Endodermal cell (in vitro differentiated cells): ENCODE measurements at regions not wholly inside any gene's neighbourhood (a gene's known extent, or its start where the extent isn't known, plus 50 kb on each side); places are given as distances from the start of the nearest gene placed in this dataset.

ENCODE experiments used
- DNase-seq: peaks from one replicate; pipeline ENCODE4 v3.0.0-alpha.2; 2017
- H3K27ac ChIP-seq: 2 replicates; pipeline ENCODE4 v1.5.1; 2013; ENCODE audit warnings: mild to moderate bottlenecking, low read depth, low read length, moderate library complexity
- H3K27me3 ChIP-seq: 2 replicates; pipeline ENCODE4 v1.6.1; 2013; ENCODE audit warnings: mild to moderate bottlenecking, low read length, moderate library complexity; ENCODE audit not compliant: insufficient read depth, control insufficient read depth, poor library complexity, severe bottlenecking
- H3K36me3 ChIP-seq: 2 replicates; pipeline ENCODE4 v1.7.0; 2013; ENCODE audit warnings: mild to moderate bottlenecking, low read length, moderate library complexity; ENCODE audit not compliant: control insufficient read depth, insufficient read depth
- H3K4me1 ChIP-seq: one replicate; pipeline ENCODE4 v1.7.0; 2013; ENCODE audit warnings: low read length; ENCODE audit not compliant: control insufficient read depth, insufficient read depth
- H3K4me3 ChIP-seq: 2 replicates; pipeline ENCODE4 v1.5.1; 2013; ENCODE audit warnings: mild to moderate bottlenecking, low read length, moderate library complexity
- H3K9ac ChIP-seq: 2 replicates; pipeline ENCODE4 v1.6.1; 2013; ENCODE audit warnings: mild to moderate bottlenecking, low read length, moderate library complexity; ENCODE audit not compliant: poor library complexity, severe bottlenecking; ENCODE audit errors: extremely low read depth
- H3K9me3 ChIP-seq: 2 replicates; pipeline ENCODE4 v1.6.1; 2013; ENCODE audit warnings: mild to moderate bottlenecking, low read length, moderate library complexity; ENCODE audit not compliant: control insufficient read depth
- H3K27ac Mint-ChIP-seq: 2 replicates; pipeline ENCODE4 v1.8.0; 2020; ENCODE audit warnings: mixed read lengths
- H3K27me3 Mint-ChIP-seq: 2 replicates; pipeline ENCODE4 v1.8.0; 2021; ENCODE audit warnings: mild to moderate bottlenecking, mixed read lengths; ENCODE audit not compliant: insufficient read depth
- H3K36me3 Mint-ChIP-seq: 2 replicates; pipeline ENCODE4 v1.8.0; 2020; ENCODE audit warnings: low read depth, mixed read lengths
- H3K4me1 Mint-ChIP-seq: 2 replicates; pipeline ENCODE4 v1.8.0; 2020; ENCODE audit warnings: mixed read lengths
- H3K4me3 Mint-ChIP-seq: 2 replicates; pipeline ENCODE4 v1.8.0; 2020; ENCODE audit warnings: mild to moderate bottlenecking, moderate library complexity, mixed read lengths
- H3K9me3 Mint-ChIP-seq: 2 replicates; pipeline ENCODE4 v1.8.0; 2020; ENCODE audit warnings: mild to moderate bottlenecking, mixed read lengths
- WGBS, 2 experiments: methylation state at CpG; one replicate each; pipeline versions ENCODE4 v1.1.5 to v1.1.7; 2013; ENCODE audit warnings: missing lambda C conversion rate in 2 of 2, mixed read lengths in 1 of 2; ENCODE audit not compliant: insufficient coverage in 1 of 2, insufficient read length in 1 of 2; 5-methylcytosine and 5-hydroxymethylcytosine counted together
- TF ChIP-seq, protein P1 (sequence below): fragments of 200-600 bp; sonication (generic); conservative IDR thresholded peaks from 2 replicates; pipeline ENCODE4 v1.5.0; 2021; ENCODE audit warnings: antibody characterized with exemption, mild to moderate bottlenecking

DNA sequence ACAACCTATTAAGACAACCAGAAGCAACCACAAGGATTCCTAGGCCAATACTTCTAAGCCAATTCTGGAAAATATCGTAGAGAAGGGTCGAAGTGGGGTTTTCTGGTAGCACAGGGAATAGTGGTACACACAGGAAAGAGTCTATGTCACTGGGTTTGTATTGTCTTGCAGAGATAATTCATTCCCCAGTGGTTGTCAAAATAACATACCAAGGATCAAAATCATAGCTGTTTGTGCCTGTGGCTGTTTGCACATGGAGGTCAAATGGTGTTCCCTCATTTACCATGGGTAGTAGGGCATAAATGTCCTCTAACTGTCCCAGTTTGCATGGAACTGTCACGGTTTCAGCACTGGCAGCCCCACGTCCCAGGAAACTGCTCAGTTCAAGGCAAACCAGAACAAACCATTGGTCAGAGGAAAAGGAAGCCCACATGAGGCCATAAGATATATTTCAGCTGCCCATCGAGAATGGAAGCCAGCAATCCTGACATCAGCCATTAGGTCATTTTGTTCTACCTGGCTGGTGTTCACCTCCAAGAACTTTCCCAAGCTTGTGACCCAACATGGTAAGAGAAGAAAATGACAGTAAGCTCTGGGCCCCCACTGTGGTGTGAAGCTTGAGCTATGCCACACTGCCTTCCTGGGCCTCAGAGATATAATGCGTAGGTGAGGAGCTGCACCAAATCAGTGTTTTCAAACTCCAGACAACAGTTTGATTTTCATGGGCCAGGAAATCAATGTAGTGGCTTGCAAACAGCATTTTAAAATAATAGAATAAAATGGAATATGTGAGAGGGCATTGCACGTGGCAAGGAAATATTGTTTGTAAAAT lies 53.9 kb upstream of the NFE2L3 start:
- H3K9ac ChIP-seq = no peak overlapping the region
- no peaks in the 10 kb centered on the region for H3K27me3 ChIP-seq
- H3K27ac ChIP-seq = no peak overlapping the region
- H3K9me3 Mint-ChIP-seq = no peaks in the 10 kb centered on the region
- H3K4me1 ChIP-seq = peaks cover 5% of the 10 kb centered on the region
- no peaks in the 10 kb centered on the region for H3K9me3 ChIP-seq
- TF ChIP-seq, protein P1, sequence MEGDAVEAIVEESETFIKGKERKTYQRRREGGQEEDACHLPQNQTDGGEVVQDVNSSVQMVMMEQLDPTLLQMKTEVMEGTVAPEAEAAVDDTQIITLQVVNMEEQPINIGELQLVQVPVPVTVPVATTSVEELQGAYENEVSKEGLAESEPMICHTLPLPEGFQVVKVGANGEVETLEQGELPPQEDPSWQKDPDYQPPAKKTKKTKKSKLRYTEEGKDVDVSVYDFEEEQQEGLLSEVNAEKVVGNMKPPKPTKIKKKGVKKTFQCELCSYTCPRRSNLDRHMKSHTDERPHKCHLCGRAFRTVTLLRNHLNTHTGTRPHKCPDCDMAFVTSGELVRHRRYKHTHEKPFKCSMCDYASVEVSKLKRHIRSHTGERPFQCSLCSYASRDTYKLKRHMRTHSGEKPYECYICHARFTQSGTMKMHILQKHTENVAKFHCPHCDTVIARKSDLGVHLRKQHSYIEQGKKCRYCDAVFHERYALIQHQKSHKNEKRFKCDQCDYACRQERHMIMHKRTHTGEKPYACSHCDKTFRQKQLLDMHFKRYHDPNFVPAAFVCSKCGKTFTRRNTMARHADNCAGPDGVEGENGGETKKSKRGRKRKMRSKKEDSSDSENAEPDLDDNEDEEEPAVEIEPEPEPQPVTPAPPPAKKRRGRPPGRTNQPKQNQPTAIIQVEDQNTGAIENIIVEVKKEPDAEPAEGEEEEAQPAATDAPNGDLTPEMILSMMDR = no peak
- 91 to 100% methylated on average over 7 of the region's 7 CpGs for WGBS, 2 experiments
- H3K36me3 Mint-ChIP-seq = no peaks in the 10 kb centered on the region
- no peaks in the 10 kb centered on the region for H3K27me3 Mint-ChIP-seq
- DNase-seq = no peak
- peaks cover 16% of the 10 kb centered on the region for H3K4me1 Mint-ChIP-seq
- no peak overlapping the region for H3K4me3 ChIP-seq
- no peak overlapping the region for H3K4me3 Mint-ChIP-seq
- no peak overlapping the region for H3K27ac Mint-ChIP-seq
- H3K36me3 ChIP-seq = no peaks in the 10 kb centered on the region

DNA sequence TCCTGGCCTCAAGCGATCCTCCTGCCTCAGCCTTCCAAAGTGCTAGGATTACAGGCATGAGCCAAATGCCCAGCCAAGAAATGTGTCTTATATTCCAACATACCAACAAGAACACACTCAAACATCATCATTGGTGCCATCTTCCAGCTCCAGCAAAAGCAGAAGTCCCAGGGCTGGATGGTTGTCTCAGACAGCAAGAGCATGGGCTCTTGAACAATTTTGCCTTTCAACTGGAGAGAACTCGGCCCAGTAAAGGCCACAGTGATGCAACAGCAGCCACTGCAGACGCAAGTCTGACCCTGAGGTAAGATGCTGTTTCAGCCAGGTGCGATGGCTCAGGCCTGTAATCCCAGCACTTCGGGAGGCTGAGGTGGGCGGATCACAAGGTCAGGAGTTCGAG lies 52.8 kb upstream of the NFE2L3 start:
- H3K36me3 ChIP-seq = no peaks in the 10 kb centered on the region
- Mint-ChIP-seq H3K27me3 (no peaks in the 10 kb centered on the region), H3K27ac (no peak overlapping the region), H3K4me1 (peaks cover 16% of the 10 kb centered on the region), H3K36me3 (no peaks in the 10 kb centered on the region), H3K4me3 (no peak overlapping the region), H3K9me3 (no peaks in the 10 kb centered on the region)
- H3K4me3 ChIP-seq = no peak overlapping the region
- no peaks in the 10 kb centered on the region for H3K9me3 ChIP-seq
- peaks cover 5% of the 10 kb centered on the region for H3K4me1 ChIP-seq
- TF ChIP-seq, protein P1 = no peak
- 92 to 100% methylated on average over 4 to 7 of the region's 7 CpGs for WGBS, 2 experiments
- no peak overlapping the region for H3K27ac ChIP-seq
- H3K27me3 ChIP-seq = no peaks in the 10 kb centered on the region
- DNase-seq = no peak
- no peak overlapping the region for H3K9ac ChIP-seq

DNA sequence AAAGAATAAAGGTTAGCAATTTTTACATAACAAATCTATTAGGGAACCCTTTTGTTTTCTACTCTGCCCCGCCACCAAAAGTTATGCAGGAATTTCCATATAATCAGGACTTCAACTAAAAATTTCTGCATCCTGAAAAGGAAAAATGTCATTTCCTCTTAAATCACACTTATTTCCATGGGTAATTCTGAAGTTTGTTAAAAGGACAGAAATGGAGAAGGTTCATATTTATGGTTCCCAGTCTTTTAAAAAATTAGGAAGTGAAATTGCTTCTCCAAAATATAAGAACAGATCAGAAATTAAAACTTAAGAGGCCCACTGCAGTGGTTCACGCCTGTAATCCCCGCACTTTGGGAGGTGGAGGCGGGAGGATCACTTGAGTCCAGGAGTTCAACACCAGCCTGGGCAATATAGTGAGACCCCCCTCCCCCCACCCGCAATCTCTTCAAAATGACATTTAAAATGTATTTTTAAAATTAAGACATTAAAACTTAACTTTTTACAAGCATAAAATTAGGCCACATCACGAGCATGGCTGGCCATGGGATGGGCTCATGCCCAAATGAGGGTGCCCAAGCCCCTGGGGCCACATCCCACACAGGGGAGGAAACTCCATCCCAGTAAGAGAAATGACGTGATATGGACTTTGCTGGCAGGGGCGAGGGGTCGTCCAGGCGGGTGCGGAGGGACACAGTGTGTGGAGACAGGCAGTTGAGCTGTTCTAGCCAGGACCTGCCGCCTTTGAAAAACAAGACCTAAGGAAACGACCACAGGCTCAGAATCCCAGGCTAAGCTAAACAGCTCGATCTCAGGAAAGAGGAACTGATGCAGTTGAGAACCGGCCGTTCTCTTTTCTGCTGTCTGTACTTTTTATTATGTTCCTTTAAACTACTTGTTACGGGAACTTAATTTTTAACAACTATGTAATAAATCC lies 51.3 kb upstream of the NFE2L3 start:
- Histone ChIP-seq H3K27ac (peak overlapping the region; percentile 88), H3K9me3 (no peaks in the 10 kb centered on the region), H3K4me3 (no peak overlapping the region), H3K4me1 (peaks cover 5% of the 10 kb centered on the region), H3K9ac (no peak overlapping the region), H3K27me3 (no peaks in the 10 kb centered on the region), H3K36me3 (no peaks in the 10 kb centered on the region)
- peak; percentile 54 for DNase-seq
- WGBS, 2 experiments = 93 to 96% methylated on average over 9 to 16 of the region's 17 CpGs
- H3K4me3 Mint-ChIP-seq = no peak overlapping the region
- no peak overlapping the region for H3K27ac Mint-ChIP-seq
- H3K4me1 Mint-ChIP-seq = peaks cover 16% of the 10 kb centered on the region
- TF ChIP-seq, protein P1 = no peak
- no peaks in the 10 kb centered on the region for H3K36me3 Mint-ChIP-seq
- H3K27me3 Mint-ChIP-seq = peaks cover 2% of the 10 kb centered on the region
- no peaks in the 10 kb centered on the region for H3K9me3 Mint-ChIP-seq
